ENCODE measurements at regions not wholly inside any gene's neighbourhood (a gene's known extent, or its start where the extent isn't known, plus 50 kb on each side); places are given as distances from the start of the nearest gene placed in this dataset.

DNA sequence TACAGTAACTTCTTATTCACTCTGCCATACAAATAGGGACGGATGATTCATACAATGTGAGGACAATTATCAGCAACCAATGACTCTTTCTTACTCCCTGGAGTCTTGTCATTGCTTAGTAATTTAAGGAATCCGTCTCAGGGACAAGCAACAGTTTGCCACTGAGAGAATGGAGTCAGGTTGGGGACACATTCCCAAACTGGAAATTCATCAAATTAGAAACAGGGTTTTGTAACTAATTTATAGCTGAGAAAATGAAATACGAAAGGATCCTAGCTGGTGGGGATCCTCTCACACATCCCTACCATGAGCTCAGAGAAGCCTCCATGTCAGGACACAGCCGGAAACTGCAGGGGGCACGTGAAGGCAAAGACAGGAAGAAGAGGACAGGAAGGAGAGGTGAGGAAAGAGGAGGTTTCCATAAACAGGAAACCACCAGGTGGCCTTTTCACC is 50.4 kb upstream of the KDR start:
- CTCF ChIA-PET: no interaction called here

DNA sequence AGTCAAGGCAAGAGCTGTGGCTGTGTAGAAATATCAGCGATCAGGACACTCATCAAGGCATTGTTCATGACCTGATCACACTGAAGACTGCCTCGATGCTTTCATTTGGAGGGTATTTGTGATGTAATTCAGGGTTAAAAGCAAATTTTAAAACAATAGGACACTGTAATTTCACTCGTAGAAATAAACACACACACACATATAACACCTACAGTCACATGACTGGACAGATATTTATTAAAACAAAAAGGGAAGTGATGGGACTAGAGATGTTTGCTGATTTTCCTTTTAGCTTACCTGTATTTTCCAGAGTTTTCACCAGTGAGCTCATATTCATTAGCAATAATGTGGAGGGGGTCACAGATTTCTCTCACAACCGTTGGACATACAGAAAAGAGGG is 51.1 kb upstream of the KDR start:
- ChIA-PET POLR2A (no interaction called here), CTCF (no interaction called here)

More for the DNA sequence above, 50.4 kb upstream of the KDR start:
- POLR2A ChIA-PET: no interaction called here

DNA sequence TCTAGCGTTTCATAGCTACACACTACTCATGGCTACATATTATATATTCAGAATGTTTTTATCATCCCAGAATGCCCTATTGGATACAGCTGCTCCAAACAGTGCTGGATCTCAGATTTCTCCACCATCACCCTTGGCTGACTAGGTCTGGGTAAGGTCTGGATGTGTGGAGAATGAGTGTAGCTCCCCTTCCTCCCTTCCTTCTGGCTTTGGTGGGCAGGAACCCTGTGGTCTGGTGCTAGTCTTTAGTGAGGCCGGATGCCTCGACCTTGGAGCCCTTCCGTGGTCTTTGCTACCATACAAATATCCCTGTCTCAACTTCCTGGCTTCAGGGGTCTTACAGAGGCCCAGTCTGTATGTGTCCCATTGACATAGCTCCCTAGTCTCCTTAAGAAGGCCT is 52.1 kb upstream of the KDR start:
- ChIA-PET POLR2A (no interaction called here), CTCF (no interaction called here)

DNA sequence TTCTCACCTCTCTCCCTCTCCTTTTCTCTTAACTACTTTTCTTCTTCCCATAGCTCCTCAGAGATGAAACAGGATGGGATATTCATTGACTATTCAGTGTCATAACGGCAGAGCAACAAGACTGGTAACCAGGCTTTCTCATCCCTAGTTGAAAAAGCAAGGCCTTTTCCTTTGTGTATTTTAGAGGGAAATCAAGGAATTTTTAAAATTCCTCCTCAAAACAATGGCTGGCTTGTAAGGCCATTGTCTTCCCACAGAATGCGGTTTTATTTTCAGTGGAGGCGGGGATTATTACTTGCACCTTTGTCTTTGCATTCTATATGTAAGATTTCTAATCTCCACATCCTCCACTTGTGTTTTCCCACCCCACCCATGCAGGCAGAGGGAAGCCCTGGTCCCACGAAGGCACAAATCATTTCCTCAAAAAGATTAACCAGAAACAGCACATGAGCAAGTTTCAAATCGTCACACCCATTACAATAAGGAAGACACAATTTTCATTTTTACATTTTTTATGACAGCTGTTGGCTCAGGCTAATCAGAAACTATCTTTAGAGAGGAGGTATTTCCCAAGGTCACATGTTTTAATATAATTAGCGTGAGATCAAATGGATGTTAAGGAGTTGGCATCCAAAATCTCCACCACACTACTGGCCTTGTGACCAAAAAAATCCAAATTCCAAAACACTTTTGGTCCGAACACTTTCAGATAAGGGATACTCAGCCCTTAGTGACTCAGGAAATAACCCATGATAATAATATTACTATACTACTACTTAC is 53.0 kb upstream of the KDR start:
- ChIA-PET CTCF (no interaction called here), POLR2A (no interaction called here)

DNA sequence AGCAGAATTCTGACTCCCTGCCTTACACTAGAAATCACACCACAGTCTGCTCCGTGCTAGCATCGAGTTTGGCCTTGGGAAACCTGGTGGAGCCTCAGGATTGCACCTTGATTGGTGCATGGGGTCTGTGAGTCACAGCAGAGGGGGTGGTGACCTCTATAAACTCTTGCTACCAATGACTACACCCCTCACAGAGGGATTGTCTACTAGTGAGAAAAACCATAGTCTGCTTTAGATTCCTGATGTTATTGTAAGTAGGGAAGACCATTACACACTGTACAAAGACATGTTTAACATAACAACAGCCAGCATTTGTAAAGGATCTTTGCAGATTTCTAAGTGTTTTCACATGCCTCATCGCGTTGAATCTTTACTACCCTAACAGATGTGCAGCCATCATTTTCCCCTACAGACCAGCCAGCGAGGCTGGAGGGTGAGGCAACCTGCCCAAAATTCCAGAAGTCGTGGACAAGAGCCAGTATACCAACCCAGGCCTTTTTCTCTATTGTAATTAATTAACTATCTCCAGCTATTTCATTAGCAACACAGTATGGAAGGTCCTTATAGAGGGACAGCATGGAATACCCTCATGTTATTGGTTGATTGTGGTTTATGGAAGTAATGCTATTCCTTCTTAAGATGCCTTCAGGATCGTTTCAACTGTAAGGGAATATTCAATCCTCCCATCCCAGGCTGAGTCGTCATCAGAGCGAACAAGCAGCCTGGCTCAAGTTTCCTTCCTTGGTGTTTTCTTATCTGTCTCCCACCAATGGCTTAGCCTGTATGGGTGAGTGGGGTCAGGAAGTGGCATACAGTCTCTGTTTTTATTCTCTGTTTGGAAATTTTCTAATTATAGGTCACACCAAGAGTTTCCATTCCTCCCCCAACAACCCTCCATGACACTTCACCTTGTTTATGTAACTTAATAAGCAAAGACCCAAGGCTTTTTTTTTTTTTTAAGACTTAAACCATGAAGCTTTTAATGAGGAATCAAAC is 55.9 kb upstream of the KDR start:
- CTCF ChIA-PET: no interaction called here
- POLR2A ChIA-PET: no interaction called here

DNA sequence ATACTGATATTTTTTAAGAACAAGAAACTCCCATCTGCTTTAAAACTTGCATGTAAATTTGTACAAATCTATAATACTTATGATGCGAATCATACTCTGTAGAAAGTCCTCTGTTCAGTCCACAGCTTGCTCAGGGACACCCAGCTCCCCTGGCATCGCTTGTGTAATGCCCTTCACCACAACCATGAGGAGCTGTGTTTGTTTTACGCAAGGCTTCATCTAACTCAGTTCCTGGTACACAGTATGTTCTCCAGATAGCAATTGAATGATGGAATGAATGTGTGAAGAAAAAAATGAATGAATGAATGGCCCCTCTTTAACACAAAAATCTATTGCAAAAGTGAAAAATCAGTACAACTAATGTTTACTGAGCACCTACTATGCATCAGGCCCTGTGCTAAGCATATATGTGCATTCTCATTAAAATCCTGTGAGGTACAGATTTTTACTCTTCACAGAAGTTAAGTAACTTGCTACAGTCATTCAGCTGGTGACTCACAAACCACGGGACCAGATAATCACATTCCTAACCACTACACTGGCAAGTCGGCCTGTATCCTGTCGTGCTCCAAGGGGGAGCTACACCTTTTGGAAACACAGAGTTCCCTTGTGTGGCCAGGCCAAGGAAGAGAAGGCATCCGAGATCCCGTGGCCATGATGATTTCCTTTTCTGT is 58.7 kb upstream of the KDR start:
- ChIA-PET CTCF (no interaction called here), POLR2A (no interaction called here)

DNA sequence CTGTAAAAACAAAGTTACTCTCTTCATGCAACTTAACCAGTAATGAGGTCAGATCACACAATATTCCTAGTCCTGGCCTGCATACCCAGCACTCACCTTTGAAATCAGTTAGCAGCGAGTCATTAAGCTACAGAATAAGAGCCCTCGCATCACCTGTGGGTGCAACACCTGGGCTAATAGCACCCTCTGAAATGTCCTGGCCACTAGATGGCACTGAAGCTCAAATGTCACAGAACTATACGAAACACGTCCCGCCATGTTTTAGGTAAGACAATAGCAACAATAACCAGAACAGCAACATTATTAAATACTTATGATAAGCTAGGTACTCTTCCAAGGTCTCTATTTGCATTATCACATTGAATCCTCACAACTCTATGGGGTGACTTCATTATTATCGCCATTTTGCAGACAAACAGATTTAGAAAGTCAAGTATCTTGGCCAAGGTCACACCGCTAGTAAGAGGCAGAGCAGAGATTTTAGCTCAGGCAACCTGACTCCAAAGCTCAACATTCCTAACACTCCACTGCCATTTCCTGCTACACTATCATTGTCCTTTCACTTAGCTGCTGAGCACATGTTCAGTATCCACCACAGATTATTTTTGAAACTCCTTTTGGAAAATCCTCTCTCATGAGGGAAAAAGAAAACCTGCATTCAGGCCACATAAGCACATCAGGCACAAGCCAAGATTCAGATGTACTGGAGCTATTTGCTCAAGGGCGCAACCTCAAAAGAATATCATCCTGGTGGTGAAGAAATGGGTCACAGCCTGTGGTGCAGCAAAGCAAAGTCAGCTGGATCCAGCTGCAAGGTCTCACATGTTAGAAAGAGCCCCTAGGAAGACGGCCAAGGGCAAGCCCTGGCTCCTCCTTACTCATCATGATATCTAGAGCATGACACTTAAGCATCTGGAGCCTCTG is 59.5 kb upstream of the KDR start:
- CTCF ChIA-PET: no interaction called here
- POLR2A ChIA-PET: no interaction called here

DNA sequence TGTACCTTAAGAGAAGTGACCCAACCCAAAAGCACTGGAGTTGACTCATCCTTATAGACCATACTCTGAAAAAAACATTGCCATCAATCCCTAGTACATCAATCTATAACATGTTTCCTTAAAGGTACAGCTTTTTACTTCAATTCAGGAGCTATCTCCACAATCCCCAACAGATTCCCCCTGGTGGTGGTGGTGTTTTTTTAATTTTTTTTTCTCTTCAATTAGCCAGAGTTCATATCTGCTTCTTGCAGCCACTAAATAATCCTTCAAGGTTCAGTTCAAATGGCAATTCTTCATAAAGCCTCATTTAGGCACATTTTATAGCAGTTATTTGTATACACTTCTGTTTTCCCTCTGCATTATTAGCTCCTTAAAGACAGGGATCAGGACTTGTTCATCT is 60.7 kb upstream of the KDR start:
- POLR2A ChIA-PET: no interaction called here
- CTCF ChIA-PET: no interaction called here

DNA sequence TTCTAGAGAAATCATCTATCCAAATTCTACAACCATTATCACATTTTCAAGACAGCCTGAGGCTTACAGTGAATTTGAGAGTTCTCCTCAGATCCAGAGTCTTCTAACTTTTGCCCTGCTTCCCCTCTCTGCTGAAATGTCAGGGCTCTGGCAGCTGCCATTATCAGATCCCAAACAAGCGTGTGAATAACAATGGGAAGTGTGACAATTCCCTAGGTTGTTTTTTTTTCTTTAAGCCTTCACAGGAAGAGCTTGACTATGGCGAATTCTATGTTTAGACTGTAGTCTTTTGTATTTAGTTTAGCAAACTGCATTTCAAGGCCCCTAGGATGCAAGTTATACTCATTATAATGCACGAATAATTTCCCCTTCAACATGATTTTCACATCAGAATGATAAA is 61.3 kb upstream of the KDR start:
- POLR2A ChIA-PET: no interaction called here

DNA sequence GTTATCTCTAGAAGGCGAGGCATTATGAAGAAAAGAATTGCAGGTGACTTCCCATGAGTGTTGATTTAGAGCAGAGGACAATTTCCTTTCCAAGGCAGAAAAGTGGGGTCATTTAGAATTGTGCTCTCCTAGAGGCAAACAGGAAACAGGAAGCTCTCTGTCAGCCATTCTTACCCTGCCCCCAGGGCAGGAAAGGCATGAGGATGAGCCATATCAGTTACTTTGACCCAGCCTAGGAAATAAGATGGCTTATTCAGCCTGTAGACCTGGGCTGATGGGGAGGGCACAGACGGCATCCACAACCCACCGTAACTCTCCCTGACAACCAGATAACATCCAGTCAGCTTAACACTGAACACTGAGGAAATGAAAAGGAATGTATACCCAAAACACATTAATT is 88.8 kb upstream of the KDR start:
- CTCF ChIA-PET: no interaction called here
- POLR2A ChIA-PET: no interaction called here

More for the DNA sequence above, 61.3 kb upstream of the KDR start:
- CTCF ChIA-PET: no interaction called here

DNA sequence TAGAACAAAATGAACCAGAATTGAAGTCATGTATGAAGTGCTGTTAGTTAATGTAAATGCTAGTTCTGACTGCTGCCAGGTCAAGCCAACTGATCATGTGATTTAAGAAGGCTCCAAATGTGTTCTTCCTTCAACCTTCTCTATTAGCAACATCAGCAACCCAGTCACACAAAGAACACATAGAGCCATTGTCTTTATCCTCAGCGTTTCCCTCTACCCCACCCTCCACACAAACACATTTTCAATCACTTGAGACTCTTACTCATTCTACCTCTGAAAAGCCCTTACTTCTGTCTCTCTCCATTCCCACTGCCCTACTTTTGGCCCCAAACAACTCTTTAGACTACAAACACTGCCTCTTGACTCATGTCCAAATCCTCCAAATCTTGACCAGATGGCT is 89.7 kb upstream of the KDR start:
- CTCF ChIA-PET: no interaction called here

DNA sequence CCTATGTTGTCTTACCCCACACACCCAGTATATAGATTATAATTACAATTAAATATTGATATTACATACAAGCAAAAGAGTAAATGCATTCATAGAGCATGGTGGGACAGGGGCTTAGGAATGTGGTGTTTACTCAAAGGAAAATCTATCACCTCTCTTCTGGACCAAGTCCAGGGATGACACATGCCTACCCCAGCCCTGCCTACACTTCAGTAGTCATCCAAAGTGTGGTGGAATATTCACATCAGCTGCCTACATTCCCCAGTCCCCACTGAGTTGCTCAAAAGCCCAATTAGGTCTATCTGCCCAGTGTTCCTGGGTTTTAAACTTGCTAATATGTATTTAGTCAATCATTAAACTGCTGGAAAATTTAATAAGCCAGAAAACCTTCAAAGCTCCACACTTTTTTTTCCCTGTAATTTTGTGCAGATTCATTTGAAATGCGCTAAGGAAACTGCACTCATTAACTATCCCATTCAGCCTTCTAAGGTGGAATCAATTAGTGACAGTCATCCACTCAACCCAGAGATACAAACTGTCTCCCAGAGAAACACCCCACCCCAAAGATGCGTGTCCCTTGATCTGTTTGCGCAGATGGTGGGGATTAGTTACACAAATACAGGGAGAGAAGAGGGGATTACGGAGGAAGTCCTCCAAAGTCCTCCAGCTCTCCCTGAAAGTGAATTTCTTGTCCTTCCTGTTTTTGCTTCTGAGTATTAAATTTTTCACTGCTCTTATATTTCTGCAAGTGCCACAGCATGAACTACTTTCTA is 91.7 kb upstream of the KDR start:
- ChIA-PET CTCF (no interaction called here), POLR2A (no interaction called here)

More for the DNA sequence above, 89.7 kb upstream of the KDR start:
- POLR2A ChIA-PET: no interaction called here

DNA sequence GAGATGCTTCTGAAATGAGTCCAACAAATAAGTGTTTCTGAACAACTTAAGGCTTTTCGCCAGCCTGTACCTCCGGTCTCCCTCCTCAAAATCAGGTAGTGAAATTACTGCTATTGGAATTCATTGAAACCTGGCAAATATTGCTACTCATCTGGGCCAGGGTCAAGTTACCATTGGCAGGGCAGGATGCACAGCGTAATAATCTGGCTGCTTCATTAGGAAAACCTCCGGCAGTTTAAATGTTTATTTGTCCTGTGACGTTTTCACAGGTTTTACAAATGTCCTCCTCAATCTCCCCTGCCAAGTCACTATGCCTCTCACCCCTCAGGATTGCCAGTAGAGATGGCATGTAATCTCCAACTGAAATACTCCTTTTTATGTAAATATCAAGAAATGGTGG is 92.6 kb upstream of the KDR start:
- ChIA-PET CTCF (no interaction called here), POLR2A (no interaction called here)

DNA sequence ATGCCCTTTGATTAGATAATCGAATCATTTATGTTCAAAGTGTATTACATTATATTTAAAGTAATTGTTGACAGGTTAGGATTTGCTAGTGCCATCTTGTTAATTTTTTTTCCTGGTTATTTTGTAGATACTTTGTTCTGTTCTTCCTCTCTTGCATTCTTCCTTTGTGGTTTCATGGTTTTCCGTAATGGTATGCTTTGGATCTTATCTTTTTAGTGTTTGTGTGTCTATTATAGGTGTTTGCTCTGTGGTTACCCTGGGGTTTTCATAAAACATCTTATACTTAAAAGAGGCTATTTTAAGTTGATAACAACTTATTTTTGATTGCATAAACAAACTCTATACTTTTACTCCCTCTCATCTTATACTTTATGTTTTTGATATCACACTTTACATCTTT is 108.2 kb upstream of the SRD5A3 start:
- CTCF ChIA-PET: no interaction called here
- POLR2A ChIA-PET: interaction anchor here (0.5 kb wide), 1 partner anchor 1184 kb away, joined by 3 read pairs; no protein-coding TSS in a partner anchor

DNA sequence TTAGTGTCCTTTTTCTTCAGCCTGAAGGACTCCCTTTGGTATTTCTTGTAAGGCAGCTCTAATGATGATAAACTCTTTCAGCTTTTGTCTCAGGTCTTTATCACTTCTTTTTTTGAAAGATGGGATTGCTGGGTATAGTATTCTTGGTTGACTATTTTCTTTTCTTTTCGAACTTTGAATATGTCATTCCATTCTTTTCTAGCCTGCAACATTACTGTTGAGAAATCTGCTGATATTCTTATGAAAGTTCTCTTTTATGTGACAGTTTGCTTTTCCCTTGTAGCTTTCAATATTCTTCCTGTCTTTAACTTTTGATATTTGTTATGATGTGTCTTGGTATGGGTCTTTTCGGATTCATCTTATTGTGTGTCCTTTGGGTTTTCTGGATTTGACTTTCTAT is 107.6 kb upstream of the SRD5A3 start:
- ChIA-PET POLR2A (no interaction called here), CTCF (no interaction called here)

DNA sequence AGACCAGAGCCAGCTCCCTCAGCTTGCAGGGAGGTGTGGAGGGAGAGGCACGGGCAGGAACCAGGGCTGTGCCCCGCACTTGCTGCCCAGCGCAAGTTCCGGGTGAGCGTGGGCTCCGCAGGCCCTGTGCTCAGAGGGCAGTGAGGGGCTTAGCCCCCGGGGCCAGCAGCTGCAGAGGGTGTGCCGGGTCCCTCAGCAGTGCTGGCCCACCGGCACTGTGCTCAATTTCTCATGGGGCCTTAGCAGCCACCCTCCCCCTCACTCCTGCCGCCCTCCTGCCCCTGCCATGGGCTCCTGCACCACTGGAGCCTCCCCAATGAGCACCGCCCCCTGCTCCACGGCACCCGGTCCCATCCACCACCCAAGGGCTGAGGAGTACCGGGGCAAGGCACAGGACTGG is 104.6 kb upstream of the SRD5A3 start:
- ChIA-PET CTCF (no interaction called here), POLR2A (no interaction called here)

DNA sequence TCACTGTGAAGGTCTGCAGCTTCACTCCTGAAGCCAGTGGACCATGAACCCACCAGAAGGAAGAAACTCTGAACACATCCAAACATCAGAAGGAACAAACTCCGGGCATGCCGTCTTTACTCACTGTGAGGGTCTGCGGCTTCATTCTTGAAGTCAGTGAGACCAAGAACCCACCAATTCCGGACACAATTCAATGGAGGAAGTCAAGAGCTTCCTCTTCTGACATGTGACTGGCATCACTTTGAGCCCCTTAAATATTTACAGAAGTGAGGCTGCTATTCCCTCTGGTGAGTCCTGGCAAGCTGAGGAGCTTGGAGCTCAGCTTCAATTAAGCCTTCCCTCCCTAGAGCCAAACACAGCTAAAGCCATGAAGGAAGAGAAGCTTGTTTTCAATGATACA is 103.5 kb upstream of the SRD5A3 start:
- CTCF ChIA-PET: no interaction called here
- POLR2A ChIA-PET: no interaction called here

DNA sequence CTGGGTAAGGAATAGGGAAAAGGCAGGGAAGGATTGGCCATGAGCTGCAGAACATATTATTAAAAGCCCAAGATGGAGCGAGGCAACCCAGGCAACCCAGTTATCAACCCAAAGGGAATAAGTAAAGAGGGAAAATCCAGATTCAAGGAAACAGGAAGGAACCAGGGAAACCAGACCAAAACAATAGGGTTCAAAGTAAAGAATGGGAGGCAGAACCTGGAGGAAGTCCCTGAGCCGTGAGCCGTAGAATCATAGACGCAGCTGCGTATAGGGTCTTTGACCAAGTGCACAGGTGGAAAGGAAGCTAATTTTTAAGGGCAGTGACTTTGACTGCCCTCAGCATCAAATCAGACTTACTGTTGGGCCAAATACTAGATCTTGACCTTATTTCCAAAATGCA is 98.5 kb upstream of the SRD5A3 start:
- POLR2A ChIA-PET: no interaction called here
- CTCF ChIA-PET: no interaction called here

DNA sequence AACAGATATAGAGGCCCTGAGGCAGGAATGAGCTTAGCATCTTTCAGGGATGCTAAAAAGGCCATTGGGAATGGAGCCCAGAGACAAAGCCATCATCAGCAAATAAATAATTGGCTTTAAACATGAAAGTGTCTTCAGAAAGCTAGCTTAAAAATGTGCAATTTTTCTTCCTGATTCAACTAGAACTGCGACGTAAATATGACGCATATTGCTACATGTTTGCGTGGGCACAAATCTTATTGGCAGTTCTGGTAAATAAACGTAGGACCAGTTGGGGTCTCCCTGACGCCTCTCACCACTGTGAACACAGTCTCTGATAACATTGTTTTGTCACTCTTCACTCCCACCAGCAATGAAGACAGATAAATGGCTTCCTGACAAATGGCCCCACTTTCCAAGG is 97.3 kb upstream of the SRD5A3 start:
- CTCF ChIA-PET: no interaction called here
- POLR2A ChIA-PET: no interaction called here
